HCT116 (cell line): ENCODE measurements at regions not wholly inside any gene's neighbourhood (a gene's known extent, or its start where the extent isn't known, plus 50 kb on each side); places are given as distances from the start of the nearest gene placed in this dataset.

Experiments used
- ATAC-seq: fragments of 200-7000 bp; cut with Tn5 transposase; 2 replicates; pipeline ENCODE4 v1.9.1; 2020; ENCODE audit warnings: mild to moderate bottlenecking, moderate library complexity
- BruUV-seq: library from RNA; stranded (reverse); fragments of 400-500 nt; replicated peaks from 2 replicates; lab custom pipeline; 2021; lab: Mats Ljungman, UMichigan
- CTCF ChIA-PET: fragments of 300-600 bp; sonication (Branson Sonifier 250); formaldehyde crosslinking; loops from one replicate; lab custom pipeline; 2021; ENCODE audit warnings: antibody characterized with exemption; lab: Charles Lee
- POLR2A ChIA-PET: fragments of 300-600, 350-600 bp; sonication (Branson Sonifier 250); formaldehyde crosslinking; loops from one replicate; lab custom pipeline; 2021; ENCODE audit warnings: antibody characterized with exemption; lab: Charles Lee
- RAD21 ChIA-PET, 2 experiments: fragments of 300-600 bp; sonication (Branson Sonifier 250); formaldehyde crosslinking; loops; one replicate each; lab custom pipeline; 2023; ENCODE audit warnings: low total read pairs in 2 of 2; ENCODE audit not compliant: uncharacterized antibody in 2 of 2, unreplicated experiment in 2 of 2, low non-redundant PET in 1 of 2; lab: Charles Lee
- DNase-seq: peaks from one replicate; pipeline ENCODE4 v3.0.0-alpha.2; 2010; ENCODE audit warnings: low read depth, low spot score
- H2AFZ ChIP-seq: fragments of 200-600 bp; shearing (Covaris generic), sonication (generic); 2 replicates; pipeline ENCODE4 v1.6.1; 2017; ENCODE audit warnings: low read depth, mixed run types, mixed read lengths, antibody characterized with exemption, low read length; ENCODE audit not compliant: poor library complexity, severe bottlenecking
- H3K27ac ChIP-seq: 2 replicates; pipeline ENCODE4 v1.5.1; 2012; ENCODE audit warnings: low read depth, low read length
- H3K27me3 ChIP-seq: fragments of 200-600 bp; sonication (generic); 2 replicates; pipeline ENCODE4 v1.6.1; 2016; ENCODE audit warnings: mixed run types, low read length, mixed read lengths; ENCODE audit not compliant: insufficient read depth
- H3K36me3 ChIP-seq, 2 experiments: fragments of 200-500 bp in 1 of 2; fragments of 200-600 bp in 1 of 2; sonication (Bioruptor generic) in 1 of 2; sonication (generic) in 1 of 2; 2 replicates each; pipeline versions ENCODE4 v1.5.1 to v1.6.1; 2014 to 2016; ENCODE audit warnings: low read length in 2 of 2, inconsistent platforms in 1 of 2, mixed read lengths in 1 of 2, mixed run types in 1 of 2; ENCODE audit not compliant: insufficient read depth in 2 of 2, control insufficient read depth in 1 of 2
- H3K4me1 ChIP-seq, 2 experiments: fragments of 200-600 bp in 1 of 2; sonication (generic) in 1 of 2; 2 replicates each; pipeline versions ENCODE4 v1.5.1 to v1.6.1; 2012 to 2017; ENCODE audit warnings: low read length in 2 of 2, inconsistent platforms in 1 of 2, mild to moderate bottlenecking in 1 of 2, mixed read lengths in 1 of 2, mixed run types in 1 of 2, moderate library complexity in 1 of 2; ENCODE audit not compliant: insufficient read depth in 2 of 2, control insufficient read depth in 1 of 2
- H3K4me2 ChIP-seq: fragments of 200-600 bp; sonication (generic); 2 replicates; pipeline ENCODE4 v1.6.1; 2017; ENCODE audit warnings: mixed run types, low read length, mixed read lengths
- H3K4me3 ChIP-seq, 2 experiments: fragments of 200-600 bp in 1 of 2; sonication (generic) in 1 of 2; replicated peaks in 1 of 2; 2 replicates each; pipeline ENCODE4 v1.5.1; 2011 to 2016; ENCODE audit warnings: low read length in 2 of 2, control low read depth in 1 of 2, low read depth in 1 of 2, mild to moderate bottlenecking in 1 of 2, mixed read lengths in 1 of 2, mixed run types in 1 of 2
- H3K79me2 ChIP-seq: fragments of 200-600 bp; sonication (generic); 2 replicates; pipeline ENCODE4 v1.6.1; 2017; ENCODE audit warnings: mild to moderate bottlenecking, mixed run types, low read length, moderate library complexity, mixed read lengths; ENCODE audit not compliant: insufficient read depth
- H3K9ac ChIP-seq: fragments of 200-600 bp; sonication (generic); 2 replicates; pipeline ENCODE4 v1.6.1; 2016; ENCODE audit warnings: low read length, mixed read lengths
- H3K9me2 ChIP-seq: fragments of 200-600 bp; sonication (generic), shearing (Covaris generic); 2 replicates; pipeline ENCODE4 v1.6.1; 2017; ENCODE audit warnings: mixed run types, mild to moderate bottlenecking, moderate library complexity; ENCODE audit not compliant: insufficient read depth
- H3K9me3 ChIP-seq, 2 experiments: fragments of 200-500 bp in 1 of 2; fragments of 200-600 bp in 1 of 2; sonication (Bioruptor generic) in 1 of 2; sonication (generic) in 1 of 2; 2 replicates each; pipeline ENCODE4 v1.6.1; 2014 to 2017; ENCODE audit warnings: low read length in 2 of 2, mixed read lengths in 2 of 2, inconsistent platforms in 1 of 2, low read depth in 1 of 2, mild to moderate bottlenecking in 1 of 2, mixed run types in 1 of 2, moderate library complexity in 1 of 2; ENCODE audit not compliant: control insufficient read depth in 1 of 2, insufficient read depth in 1 of 2
- H4K20me1 ChIP-seq: fragments of 200-600 bp; sonication (generic), shearing (Covaris generic); 2 replicates; pipeline ENCODE4 v1.6.1; 2017; ENCODE audit warnings: mixed run types, mild to moderate bottlenecking, moderate library complexity; ENCODE audit not compliant: insufficient read depth
- ATF3 ChIP-seq: IDR thresholded peaks from 2 replicates; pipeline ENCODE4 v1.6.1; 2012
- CTCF ChIP-seq, 3 experiments: fragments of 200-600 bp in 1 of 3; sonication (generic) in 1 of 3; IDR thresholded peaks in 2 of 3; conservative IDR thresholded peaks in 1 of 3; 2 replicates each; pipeline ENCODE4 v1.5.1; 2012 to 2017; ENCODE audit warnings: low read depth in 2 of 3, low read length in 2 of 3, antibody characterized with exemption in 1 of 3, borderline replicate concordance in 1 of 3, control low read depth in 1 of 3, mild to moderate bottlenecking in 1 of 3, mixed read lengths in 1 of 3, mixed run types in 1 of 3, moderate library complexity in 1 of 3; ENCODE audit not compliant: insufficient read depth in 1 of 3
- EGR1 ChIP-seq: IDR thresholded peaks from 2 replicates; pipeline ENCODE4 v1.6.1; 2012; ENCODE audit warnings: low read depth
- RAD21 ChIP-seq: IDR thresholded peaks from 2 replicates; pipeline ENCODE4 v1.6.1; 2012; ENCODE audit warnings: low read depth, mild to moderate bottlenecking
- REST ChIP-seq: IDR thresholded peaks from 2 replicates; pipeline ENCODE4 v1.6.1; 2012; ENCODE audit warnings: low read depth
- SIN3A ChIP-seq: IDR thresholded peaks from 2 replicates; pipeline ENCODE4 v1.6.1; 2012; ENCODE audit warnings: low read depth
- YY1 ChIP-seq: IDR thresholded peaks from 2 replicates; pipeline ENCODE4 v1.6.1; 2011; ENCODE audit warnings: low read length, low read depth, moderate library complexity, mild to moderate bottlenecking; ENCODE audit not compliant: insufficient replicate concordance; ENCODE audit errors: extremely low read depth
- intact Hi-C: fragments of 100-400 bp; cut with micrococcal nuclease; formaldehyde crosslinking; loops from 2 replicates; pipeline ENCODE4 v1.10.0; 2022

GRCh38 chr1:83500531-83500930, 498.4 kb downstream of the TTLL7 start (continued):
- TF ChIP-seq REST (no peak), CTCF (IDR thresholded peaks at IDR 0.05 in 2 of 3, conservative IDR thresholded peaks at IDR 0.05 in 1 of 3; ENCODE audit: borderline replicate concordance in 1 of 3, insufficient read depth in 1 of 3, low read depth in 2 of 3, low read length in 2 of 3) (no peak), RAD21 (no peak), ATF3 (no peak)

- RAD21 ChIA-PET: no interaction called here
Observed at GRCh38 chr1:83499998-83500397, 498.9 kb downstream of the TTLL7 start.

More at GRCh38 chr1:83499998-83500397, 498.9 kb downstream of the TTLL7 start:
- DNase-seq: no peak
- H3K9ac ChIP-seq: no peak overlapping the region
- H2AFZ ChIP-seq: no peak overlapping the region
- ChIA-PET POLR2A (no interaction called here), CTCF (no interaction called here)
- no peaks in the 10 kb centered on the region for H3K9me2 ChIP-seq
- H3K4me1 ChIP-seq: no peaks in the 10 kb centered on the region
- no peaks in the 10 kb centered on the region for H3K27me3 ChIP-seq
- no peaks in the 10 kb centered on the region for H3K36me3 ChIP-seq
- no peak for TF ChIP-seq YY1
- TF ChIP-seq REST: no peak
- no peak for TF ChIP-seq EGR1
- no peak for TF ChIP-seq SIN3A
- H3K4me2 ChIP-seq: no peak overlapping the region
- no peak overlapping the region for H3K27ac ChIP-seq
- no peaks in the 10 kb centered on the region for H3K79me2 ChIP-seq
- no peaks in the 10 kb centered on the region for H3K9me3 ChIP-seq
- intact Hi-C loops: no loop called here
- no peak for ATAC-seq
- no TSS peak for BruUV-seq
- H3K4me3 ChIP-seq: no peak overlapping the region
- no peaks in the 10 kb centered on the region for H4K20me1 ChIP-seq
